HG03342 (cell line): ENCODE measurements at regions not wholly inside any gene's neighbourhood (a gene's known extent, or its start where the extent isn't known, plus 50 kb on each side); places are given as distances from the start of the nearest gene placed in this dataset.

ENCODE experiments used
- ATAC-seq: cut with Tn5 transposase; IDR thresholded peaks from one replicate; pipeline ENCODE4 v1.9.1; 2021; ENCODE audit warnings: mild to moderate bottlenecking, moderate library complexity; ENCODE audit not compliant: unreplicated experiment

DNA sequence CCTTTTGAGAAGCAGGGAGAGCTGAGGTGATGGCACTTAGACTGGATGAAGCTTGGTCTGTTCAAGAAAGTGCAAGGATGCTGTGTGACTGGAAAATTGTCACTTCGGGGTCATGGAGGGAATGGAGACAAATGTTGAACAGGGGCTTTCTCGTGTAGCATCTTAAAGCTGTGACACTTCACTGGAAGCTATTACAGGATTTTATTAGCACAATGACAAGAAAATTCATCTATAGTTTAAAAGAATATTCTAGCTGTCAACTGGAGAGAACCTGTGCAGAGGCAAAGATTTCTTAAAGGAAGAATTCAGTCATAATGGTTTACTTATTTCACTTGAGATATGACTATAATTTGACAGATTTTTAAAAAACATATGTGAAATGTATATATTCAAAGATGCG, 963.9 kb upstream of the ZEB2 start:
- no peak for ATAC-seq

DNA sequence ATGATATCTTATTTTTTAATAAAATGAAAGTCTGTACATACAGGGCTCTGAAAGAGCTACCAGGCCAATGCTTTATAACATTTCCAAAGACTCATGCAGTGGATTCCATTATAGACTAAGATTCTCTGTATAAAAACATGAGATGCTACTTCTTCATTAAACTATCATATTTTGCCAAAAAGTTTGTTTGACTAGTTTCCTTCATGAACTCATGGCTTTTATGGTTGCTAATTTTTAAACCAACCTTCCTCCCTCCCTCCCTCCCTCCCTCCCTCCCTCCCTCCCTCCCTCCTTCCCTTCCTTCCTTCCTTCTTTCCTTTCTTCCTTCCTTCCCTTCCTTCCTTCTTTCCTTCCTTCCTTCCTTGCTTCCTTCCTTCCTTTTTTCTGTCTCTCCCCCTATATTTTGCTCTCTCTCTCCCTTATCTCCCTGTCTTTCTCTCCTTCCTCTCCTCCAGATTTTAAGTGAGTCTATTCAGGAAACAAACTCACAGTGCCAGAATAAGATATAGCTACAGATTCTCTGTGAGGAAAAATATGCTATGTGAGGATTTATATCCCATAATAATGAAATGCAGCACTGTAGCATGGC, 961.5 kb upstream of the ZEB2 start:
- no peak for ATAC-seq

DNA sequence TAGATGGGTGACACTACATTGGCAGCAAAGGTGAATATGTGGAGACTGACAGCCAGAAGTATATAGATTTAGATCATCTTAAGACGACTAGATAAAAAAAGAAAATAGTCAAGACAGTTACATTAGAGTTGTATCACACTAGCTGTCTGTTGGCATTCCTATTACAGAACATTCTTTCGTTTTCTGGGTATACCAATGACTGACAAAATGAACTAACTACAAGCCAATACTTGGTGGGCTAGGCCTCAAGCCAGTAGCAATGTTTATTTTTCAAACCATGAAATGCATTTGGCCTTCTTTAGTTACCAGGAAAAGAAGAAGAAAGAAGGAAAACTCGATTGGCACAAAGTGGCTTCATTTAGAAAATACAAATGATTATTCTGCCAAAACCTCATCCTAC, 944.9 kb upstream of the ZEB2 start:
- ATAC-seq = no peak

DNA sequence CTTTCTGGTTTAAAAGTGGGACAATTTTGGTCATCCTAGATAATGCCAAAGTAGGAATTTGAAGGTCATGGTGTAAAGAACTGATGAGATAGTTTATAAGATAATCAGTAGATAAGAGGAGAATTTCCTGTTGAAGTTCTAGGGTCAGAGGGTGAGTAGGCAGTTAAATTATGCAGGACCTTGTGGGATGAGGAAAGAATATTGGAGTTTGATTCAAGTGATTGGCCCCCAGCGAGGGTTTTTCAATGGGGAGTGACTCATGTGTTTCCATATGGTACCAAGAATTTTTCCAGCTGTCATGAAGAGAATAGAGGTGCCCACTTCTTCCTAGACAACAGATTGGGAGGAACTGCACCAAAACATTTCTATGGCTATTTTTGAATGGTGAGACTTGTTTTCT, 940.2 kb upstream of the ZEB2 start:
- ATAC-seq = no peak

DNA sequence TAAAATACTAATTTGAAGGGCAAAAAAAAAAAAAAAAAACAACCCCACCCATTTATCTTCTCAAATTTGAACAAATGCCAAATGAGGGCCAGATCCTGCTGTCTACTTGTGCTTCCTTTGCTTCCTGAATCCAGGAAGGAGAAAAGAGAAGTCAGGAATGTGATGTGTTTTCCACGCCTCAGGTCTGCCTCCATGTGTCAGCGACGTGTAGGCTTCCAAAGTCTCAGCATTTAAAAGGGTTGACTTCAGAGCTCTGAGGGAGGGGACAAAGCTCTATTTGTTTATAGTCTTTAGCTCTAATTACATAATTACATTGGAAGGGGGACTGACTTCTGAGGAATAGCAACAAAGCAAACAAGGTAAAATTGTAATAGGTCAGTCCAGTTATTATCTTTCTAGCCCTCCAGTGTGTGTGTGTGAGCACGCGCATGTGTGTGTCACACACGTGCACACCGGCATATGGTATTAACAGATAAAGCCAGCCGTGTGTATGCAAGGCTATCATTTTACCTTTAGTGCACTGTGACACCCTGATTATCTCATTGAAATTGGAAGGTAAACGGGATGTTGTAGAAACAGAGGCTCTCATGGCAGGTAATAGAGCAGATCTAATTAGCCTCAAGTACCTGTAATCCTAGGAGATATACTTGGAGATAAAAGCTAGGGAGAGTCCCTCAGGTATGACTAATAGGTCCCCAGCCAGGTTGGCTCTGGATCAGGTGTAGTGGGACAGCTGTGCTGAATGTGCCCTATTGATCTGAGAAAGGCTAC, 911.4 kb upstream of the ZEB2 start:
- no peak for ATAC-seq

DNA sequence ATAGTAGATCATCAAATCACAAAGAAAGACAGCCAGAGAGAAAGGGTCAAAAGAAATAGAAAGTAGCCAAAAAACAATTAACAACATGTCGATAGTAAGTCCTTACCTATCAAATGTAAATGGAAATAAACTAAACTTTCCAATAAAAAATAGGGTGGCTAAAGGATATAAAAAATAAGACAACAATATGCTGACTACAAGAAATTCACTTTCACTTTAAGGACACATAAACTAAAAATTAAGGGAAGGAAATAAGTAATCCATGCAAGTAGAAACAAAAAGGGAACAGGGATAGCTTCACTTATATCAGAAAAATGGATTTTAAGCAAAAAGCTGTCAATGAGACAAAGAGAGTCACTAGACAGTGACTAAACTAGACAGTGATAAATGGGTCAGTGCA, 903.9 kb upstream of the ZEB2 start:
- no peak for ATAC-seq

DNA sequence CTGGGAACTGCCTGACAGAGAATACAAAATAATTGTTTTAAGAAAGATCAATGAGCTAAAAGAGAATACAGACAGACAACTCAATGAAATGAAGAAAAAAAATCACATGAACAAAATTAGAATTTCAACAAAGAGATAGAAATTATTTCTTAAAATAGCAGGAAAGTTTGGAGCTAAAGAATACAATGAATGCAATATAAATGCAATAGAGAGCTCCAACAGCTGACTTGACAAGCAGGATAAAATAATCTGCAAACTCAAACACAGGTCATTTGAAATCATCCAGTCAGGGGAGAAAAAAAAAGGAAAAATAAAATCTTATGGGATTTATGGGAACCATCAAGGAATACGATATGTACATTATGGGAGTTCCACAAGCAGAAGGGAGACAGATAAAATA, 902.7 kb upstream of the ZEB2 start:
- no peak for ATAC-seq

DNA sequence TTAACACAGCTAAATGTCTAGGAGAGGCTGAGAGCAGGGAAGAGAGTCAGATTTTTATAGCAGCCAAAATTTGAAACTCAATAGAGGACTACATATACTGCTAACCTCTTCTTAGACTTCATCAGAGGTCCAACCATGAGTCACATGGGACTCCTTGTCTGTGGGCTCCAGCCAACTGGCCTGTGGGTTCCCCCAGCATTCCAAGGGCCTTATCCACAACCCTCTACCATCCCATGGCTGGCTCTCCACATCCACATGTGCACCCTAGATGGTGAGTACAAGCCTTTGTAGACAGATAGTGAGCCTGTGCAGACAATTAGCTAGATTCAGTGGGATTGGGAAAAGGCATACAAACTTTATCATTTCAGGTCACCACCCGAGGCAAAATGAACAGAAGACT, 901.9 kb upstream of the ZEB2 start:
- no peak for ATAC-seq

DNA sequence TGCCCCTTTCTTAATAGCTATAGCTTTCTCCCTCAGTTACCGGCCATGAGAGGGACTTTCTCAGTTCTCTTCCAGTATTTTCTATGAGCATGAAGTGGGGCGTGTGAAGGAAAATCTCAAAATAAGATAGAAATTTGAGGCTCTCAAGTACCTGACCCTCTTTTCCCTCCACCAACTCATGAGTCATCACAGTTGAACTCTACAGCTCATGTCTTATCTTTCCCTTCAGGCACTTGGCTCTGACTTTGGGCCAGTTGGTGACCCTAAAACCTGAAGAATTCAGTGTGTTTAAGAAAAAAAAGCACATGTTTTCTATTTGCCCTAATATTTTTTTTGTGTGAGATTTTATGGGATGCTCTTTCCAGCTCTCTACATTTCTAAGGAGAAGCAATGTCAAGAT, 896.7 kb upstream of the ZEB2 start:
- no peak for ATAC-seq

DNA sequence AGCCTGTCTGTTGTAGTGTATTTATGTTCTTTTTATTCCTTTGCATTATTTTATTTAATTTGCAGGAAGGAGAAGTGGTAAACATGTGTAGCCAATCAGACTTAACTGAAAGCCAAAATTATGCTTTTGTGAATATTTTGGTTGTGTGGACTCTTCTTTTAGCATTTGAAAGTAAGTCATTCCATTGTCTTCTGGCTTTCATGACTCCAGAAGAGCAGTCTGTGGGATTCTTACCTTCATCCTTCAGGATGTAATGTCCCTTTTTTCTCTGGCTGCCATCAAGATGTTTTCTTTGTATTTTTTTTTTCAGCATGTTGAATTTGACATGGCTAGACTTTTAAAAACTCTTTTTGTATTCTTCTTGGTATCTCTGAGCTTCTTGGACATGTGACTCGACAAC, 895.2 kb upstream of the ZEB2 start:
- ATAC-seq = no peak

DNA sequence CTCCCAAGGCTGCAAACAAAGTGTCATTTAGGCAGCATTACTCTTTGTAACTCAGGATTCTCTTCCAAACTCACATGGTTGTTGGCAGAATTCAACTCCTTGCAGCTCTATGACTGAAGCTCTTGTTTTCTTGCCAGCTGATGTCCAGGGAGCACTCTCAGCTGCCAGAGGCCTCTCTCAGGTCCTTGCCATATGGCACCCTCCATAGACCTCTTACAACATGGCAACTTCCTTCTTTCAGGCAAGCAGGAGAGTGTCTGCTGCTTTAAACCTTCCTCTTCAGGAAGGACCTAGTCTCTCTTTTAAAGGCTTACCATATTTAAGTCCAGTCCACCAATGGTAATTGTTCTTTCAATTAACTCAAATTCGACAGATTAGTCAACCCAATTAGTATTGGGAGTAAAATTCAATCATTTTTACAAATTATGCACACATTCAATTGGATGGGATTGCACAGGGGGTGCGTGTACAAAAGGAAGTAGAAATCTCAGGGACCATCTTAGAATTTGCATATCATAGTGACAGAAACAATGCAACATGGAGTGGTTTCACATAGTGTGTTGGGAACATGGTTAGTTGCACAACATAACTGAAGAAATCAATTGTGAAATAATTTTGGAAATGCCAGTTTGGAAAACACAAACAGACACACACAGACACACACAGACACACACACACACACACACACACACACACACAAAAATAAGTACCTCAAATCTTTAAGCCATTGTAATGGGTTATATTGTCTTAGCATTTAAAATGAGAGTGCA, 893.5 kb upstream of the ZEB2 start:
- ATAC-seq = no peak

DNA sequence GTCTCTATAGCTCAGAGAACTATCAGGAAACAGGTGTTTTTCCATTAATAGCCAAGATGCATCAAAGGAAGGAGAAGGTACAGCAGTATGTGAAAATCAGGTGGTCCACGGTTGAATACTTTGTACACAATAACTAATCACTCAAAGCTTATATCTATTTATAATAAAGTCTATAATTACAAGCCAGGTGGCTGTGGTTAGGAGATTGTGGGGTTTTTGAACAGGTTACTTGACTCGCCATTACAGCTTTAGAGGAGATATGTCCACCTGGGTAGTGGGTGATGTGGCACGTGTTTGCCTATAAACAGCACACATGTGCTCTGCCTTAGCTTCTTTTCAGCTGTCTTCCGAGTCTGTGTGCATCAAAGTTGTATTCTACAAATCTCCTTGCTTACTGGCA, 892.2 kb upstream of the ZEB2 start:
- ATAC-seq = peak; percentile 39

DNA sequence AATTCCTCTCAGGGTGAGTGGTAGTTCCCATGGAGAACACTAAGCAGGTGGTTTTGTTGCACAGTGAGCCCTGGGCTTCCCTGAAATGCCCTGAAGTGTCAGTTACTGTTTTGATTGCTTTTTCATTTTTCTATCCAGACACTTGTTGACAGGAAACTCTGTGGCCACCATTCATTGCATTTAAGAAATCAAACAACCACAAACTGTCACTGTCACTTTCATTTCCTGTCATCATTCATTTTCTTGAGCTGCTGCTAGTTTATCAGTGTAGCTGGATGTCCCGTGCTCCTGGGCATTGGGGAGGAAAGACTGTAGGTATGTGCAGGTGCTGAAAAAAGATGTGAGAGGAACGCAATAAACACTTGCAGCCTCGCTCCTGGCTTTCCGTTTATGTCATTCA, 891.6 kb upstream of the ZEB2 start:
- ATAC-seq = peak; percentile 94

DNA sequence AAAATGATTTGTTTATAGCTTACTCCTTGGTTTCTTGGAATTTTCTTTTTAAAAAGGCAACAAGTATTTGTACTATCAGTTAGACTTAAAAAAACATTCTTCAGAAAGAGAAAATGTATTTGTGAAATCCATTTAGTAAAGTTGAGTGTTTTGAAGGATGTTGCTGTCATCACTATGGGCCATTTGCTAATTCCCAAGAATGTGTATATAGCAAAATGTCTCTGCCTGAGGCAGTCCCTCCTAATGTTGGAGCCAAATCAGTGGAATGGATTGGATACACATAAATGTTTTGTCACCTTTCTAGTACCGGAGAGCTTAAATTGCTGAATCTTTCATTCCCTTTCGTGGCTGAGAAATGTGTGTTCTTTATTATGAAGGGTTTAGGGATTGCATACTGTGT, 890.2 kb upstream of the ZEB2 start:
- no peak for ATAC-seq

DNA sequence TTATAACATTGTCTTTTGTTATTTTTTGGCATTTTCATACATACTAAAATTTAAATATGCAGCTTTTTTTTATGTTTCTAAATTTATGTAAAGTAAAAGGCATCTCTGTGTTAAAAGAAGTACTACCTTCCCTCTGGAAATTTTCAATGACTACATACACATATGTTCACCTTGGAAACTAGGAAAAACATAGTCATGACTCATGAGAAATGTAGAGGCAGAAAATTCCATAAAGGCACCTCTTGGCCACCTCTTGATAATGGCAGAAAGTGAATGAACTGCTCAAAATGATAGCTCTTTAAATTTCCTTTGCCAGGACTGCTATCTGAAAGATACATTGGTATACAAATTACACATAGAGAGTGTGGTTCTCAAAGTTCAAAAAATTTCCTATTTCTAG, 889.1 kb upstream of the ZEB2 start:
- ATAC-seq = no peak

DNA sequence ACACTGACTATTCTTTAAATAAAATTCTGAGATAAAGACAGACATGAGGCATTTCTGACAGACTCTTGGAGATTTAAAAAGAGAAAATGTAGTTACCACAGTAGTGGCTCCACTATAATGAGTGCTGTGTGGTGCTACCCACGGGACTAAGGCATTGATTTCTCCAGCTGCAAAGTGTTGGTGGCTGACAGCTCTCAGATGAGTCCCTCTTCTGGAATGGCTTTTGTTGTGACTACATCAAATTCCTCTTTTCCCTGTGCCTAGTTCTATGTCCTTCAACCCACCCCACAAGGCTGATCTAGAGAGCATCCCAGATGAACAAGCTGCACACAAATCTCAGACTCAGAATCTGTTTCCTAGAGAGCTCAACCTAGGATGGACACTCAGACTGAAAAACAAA, 884.8 kb upstream of the ZEB2 start:
- ATAC-seq = no peak

DNA sequence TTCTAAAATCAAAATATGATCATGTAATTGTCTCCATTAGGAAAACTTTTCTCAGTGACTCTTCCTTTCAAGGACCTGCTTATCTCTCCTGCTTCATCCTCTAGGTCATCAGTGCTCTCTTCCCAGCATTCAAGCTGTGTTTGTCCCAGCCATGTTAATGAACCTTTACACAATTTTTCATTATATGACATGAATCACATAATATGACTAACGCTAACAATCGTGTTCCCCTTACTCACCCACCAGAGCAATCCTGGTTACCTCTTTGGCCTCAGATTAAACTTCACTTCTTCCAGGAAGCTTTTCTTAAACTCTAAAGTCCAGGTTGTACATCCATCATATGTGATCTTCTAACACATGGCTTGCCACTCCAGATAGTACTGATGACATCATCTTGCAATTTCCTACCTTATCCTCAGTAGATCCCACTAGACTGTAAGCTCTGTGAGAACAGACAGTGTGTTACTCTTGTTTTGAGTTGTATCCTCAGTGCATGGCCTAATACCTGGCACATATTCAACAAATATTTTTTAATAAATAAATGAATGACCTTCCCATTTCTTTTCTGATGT, 882.9 kb upstream of the ZEB2 start:
- ATAC-seq = no peak

DNA sequence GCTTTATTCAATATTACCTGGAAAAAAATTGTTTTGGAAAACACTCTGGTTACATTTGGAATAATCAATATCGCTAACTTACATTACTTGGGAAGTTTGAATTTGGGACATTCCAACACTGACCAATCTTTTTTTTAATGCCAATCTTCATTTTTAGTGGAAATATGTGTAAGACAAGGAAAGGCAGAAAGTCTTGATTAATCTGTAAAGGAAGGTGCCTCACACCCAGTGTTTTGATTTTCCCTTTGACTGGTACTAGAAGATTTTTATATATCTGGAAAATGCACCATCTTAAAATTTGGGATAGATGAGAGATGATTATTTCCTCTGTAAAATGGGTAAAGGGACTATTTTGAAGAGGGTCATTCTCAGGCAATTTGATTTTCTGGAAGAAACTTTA, 879.2 kb upstream of the ZEB2 start:
- no peak for ATAC-seq

DNA sequence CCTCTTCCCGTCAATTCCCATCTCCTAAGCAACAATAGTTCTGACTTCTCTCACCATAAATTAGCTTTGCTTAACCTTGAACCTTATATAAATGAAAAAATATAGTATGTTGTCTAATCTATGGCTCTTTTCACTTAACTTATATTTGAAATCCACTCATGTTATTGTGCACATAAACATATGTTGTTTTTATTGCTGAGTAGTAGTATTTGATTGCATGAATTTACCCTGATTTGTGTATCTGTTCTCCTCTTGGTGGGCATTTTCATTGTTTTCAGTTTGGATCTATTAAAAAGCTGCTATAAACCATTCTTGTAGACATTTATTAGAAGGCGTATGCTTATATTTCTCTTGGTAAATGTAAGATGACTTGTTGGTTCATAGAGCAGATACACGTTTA, 874.3 kb upstream of the ZEB2 start:
- ATAC-seq = no peak

DNA sequence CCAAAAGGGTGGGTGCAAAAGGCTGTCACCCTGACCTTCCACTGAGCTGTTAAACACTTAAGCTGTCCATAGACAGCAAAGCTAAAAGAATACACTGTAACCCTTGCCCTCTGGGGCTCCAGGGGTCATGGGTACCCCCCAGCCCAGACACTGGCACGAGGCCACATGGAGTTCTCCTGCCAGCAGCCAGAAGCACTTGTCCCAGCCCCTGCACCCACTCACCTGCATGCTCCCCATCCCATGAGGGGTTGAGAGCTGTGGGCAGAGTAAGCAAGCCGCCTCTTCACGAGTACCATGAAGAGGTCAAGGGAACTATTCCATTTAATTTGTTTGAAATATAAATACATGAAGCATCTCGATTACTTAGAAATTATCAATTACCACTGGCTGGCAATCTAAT, 867.1 kb upstream of the ZEB2 start:
- no peak for ATAC-seq

DNA sequence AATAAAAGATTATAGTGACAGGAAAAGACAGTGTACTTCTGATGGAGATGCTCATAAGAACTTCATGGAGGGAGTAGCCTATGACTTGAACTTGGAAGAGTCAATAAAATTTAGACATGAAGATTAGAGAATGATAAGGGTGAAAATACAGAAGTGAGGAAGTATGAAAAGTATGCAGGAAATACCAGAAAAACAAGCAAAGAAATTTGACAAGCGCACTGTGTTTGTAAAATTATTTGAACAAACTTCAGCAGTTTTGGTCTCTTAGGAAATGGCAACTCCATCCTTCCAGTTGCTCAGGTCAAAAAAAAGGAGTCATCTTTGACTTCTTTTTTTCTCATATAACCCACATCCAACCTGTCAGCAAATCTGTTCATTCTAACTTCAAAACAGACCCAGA, 864.0 kb upstream of the ZEB2 start:
- no peak for ATAC-seq

DNA sequence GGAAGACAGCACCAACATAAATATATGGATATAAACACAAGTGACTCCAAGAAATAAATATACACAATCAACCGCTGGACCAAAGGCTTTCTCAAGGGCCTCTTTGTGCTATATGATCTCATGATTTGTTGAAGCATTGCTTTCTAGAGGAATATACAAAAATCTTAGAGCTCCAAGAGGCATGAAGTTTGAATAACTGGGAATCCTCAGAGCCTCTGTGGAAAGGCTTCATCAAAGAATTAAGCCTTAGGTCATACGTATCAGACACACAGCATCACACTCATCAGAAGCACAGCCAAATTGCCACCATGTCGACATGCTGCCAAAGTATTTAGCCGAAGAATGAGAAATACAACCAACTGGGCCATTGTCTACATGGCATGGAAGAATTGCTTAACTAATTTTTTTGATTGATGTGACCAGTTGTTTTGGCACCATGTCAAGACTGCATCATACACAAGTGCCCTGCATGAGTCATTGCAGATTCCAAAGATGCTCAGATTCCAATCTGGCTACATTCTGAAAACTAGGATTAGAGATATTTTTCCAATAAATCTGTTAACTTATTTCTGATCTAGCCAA, 860.6 kb upstream of the ZEB2 start:
- ATAC-seq = no peak
